Transverse colon (tissue), 4 donors: ENCODE measurements at regions not wholly inside any gene's neighbourhood (a gene's known extent, or its start where the extent isn't known, plus 50 kb on each side); places are given as distances from the start of the nearest gene placed in this dataset.
A peak's percentile ranks its signal among the peaks of the same experiment; 100 is the strongest.

Experiments
- DNase-seq: peaks from one replicate; pipeline ENCODE4 v3.0.0-alpha.2; 2019
- H3K27ac ChIP-seq, 4 donors: fragments of 200-600 bp; sonication (generic); 2 replicates each; pipeline ENCODE4 v1.5.1; 2016 to 2018; ENCODE audit warnings: inconsistent platforms in 4 of 4
- H3K27me3 ChIP-seq: fragments of 200-600 bp; sonication (generic); 2 replicates; pipeline ENCODE4 v1.5.1; 2017; ENCODE audit warnings: inconsistent platforms
- H3K36me3 ChIP-seq, 4 donors: fragments of 200-600 bp; sonication (generic); 2 replicates each; pipeline ENCODE4 v1.5.1; 2017 to 2019; ENCODE audit warnings: inconsistent platforms in 4 of 4
- H3K4me1 ChIP-seq, 4 donors: fragments of 200-600 bp; sonication (generic); 2 replicates each; pipeline ENCODE4 v1.5.1; 2017 to 2020; ENCODE audit warnings: inconsistent platforms in 4 of 4
- H3K4me3 ChIP-seq, 4 donors: fragments of 200-600 bp; sonication (generic); 1 replicate in 1 of 4; 2 replicates in 3 of 4; pipeline versions ENCODE4 v1.5.1 to v1.6.1; 2017 to 2019; ENCODE audit warnings: inconsistent platforms in 4 of 4
- H3K9me3 ChIP-seq, 2 donors: fragments of 200-600 bp; sonication (generic); 2 replicates each; pipeline ENCODE4 v1.5.1; 2017 to 2019; ENCODE audit warnings: inconsistent platforms in 2 of 2
- CTCF ChIP-seq, 5 experiments: fragments of 200-600 bp in 3 of 5; fragments of 450-650 bp in 2 of 5; sonication (generic) in 3 of 5; IDR thresholded peaks; 1 replicate in 2 of 5; 2 replicates in 3 of 5; pipeline ENCODE4 v1.5.1; 2016 to 2017; ENCODE audit warnings: antibody characterized with exemption in 5 of 5, inconsistent platforms in 3 of 5, mild to moderate bottlenecking in 2 of 5, moderate library complexity in 1 of 5
- EP300 ChIP-seq: sonication (generic); formaldehyde crosslinking; IDR thresholded peaks from one replicate; pipeline ENCODE4 v1.6.1; 2017; ENCODE audit warnings: antibody characterized with exemption, low read depth
- POLR2A ChIP-seq: fragments of 450-650 bp; IDR thresholded peaks from one replicate; pipeline ENCODE4 v1.6.1; 2016; ENCODE audit warnings: antibody characterized with exemption, mild to moderate bottlenecking, moderate library complexity
- POLR2AphosphoS5 ChIP-seq, 3 donors: sonication (generic); formaldehyde crosslinking; IDR thresholded peaks; one replicate each; pipeline ENCODE4 v1.6.1; 2016; ENCODE audit warnings: antibody characterized with exemption in 3 of 3
- WGBS, 2 donors: methylation state at CpG; one replicate each; pipeline ENCODE4 v1.1.5; 2018; ENCODE audit warnings: low coverage in 1 of 2; 5-methylcytosine and 5-hydroxymethylcytosine counted together
- in situ Hi-C, 4 donors: fragments of 200-750 bp; cut with MboI; loops; one replicate each; pipeline versions ENCODE4 v1.15.0 to v1.15.1; 2017; ENCODE audit warnings: low sequenced_read_pairs in 3 of 4, low pct_ligation_motif_present in 1 of 4, low pct_unique_long_range_greater_than_20kb in 1 of 4
- intact Hi-C: fragments of 100-400 bp; cut with DNase I; formaldehyde crosslinking; loops from one replicate; pipeline ENCODE4 v1.15.1; 2023; ENCODE audit warnings: low total_unique reads

- H3K4me1 ChIP-seq, result peaks cover 0 to 10% (median under 1%) of the 10 kb centered on the region in 4 donors
- H3K9me3 ChIP-seq, result no peaks in the 10 kb centered on the region
- DNase-seq, result no peak
- H3K36me3 ChIP-seq, result no peaks in the 10 kb centered on the region
- H3K27me3 ChIP-seq, result no peaks in the 10 kb centered on the region
- H3K4me3 ChIP-seq, result no peak overlapping the region
- 87% methylated on average over 4 of the region's 4 CpGs; no CpG with 5 or more reads in 1 of the 2 donors for WGBS, 2 donors
- H3K27ac ChIP-seq, result no peak overlapping the region
- intact Hi-C loops, result no loop called here
- in situ Hi-C loops, result no loop called here
- TF ChIP-seq POLR2AphosphoS5 (IDR thresholded peaks at IDR 0.05), result no peak
- no peak for TF ChIP-seq CTCF (IDR thresholded peaks at IDR 0.05)
- no peak for TF ChIP-seq EP300
- TF ChIP-seq POLR2A, result no peak
Observed at GRCh38 chr20:22504829-22505377, 79.5 kb downstream of the FOXA2 start.

GRCh38 chr20:22503577-22503976 is 80.8 kb downstream of the FOXA2 start:
- H3K36me3 ChIP-seq, result no peaks in the 10 kb centered on the region
- H3K4me3 ChIP-seq, result no peak overlapping the region
- in situ Hi-C loops (no loop called here), intact Hi-C loops (no loop called here)
- DNase-seq, result no peak
- peak overlapping the region in 3 of 4 donors; percentile 41 to 75 (median 64) for H3K27ac ChIP-seq
- WGBS, 2 donors, result 93% methylated on average over 4 of the region's 4 CpGs; no CpG with 5 or more reads in 1 of the 2 donors
- no peaks in the 10 kb centered on the region for H3K27me3 ChIP-seq
- TF ChIP-seq CTCF (IDR thresholded peaks at IDR 0.05) (no peak), EP300 (no peak), POLR2AphosphoS5 (IDR thresholded peaks at IDR 0.05) (no peak), POLR2A (no peak)
- H3K4me1 ChIP-seq, result peaks cover 0 to 10% (median 3%) of the 10 kb centered on the region in 4 donors
- H3K9me3 ChIP-seq, result no peaks in the 10 kb centered on the region

GRCh38 chr20:22502731-22503191 is 81.6 kb downstream of the FOXA2 start:
- in situ Hi-C loops (no loop called here), intact Hi-C loops (no loop called here)
- 40 to 51% methylated on average over 4 to 10 of the region's 10 CpGs for WGBS, 2 donors
- H3K4me3 ChIP-seq, result no peak overlapping the region
- TF ChIP-seq POLR2AphosphoS5 (IDR thresholded peaks at IDR 0.05) (peak; percentile 17 to 31 (median 28)), CTCF (IDR thresholded peaks at IDR 0.05) (no peak)
- H3K27ac ChIP-seq, result peak overlapping the region in 3 of 4 donors; percentile 4 to 75 (median 64)
- DNase-seq, result peak; percentile 63
- H3K9me3 ChIP-seq, result no peaks in the 10 kb centered on the region
- no peaks in the 10 kb centered on the region for H3K27me3 ChIP-seq
- H3K4me1 ChIP-seq, result peaks cover 0 to 10% (median 3%) of the 10 kb centered on the region in 4 donors
- no peaks in the 10 kb centered on the region for H3K36me3 ChIP-seq

- DNase-seq, result no peak
- Histone ChIP-seq H3K27ac (peak overlapping the region in 3 of 4 donors; percentile 4 to 75 (median 17)), H3K9me3 (no peaks in the 10 kb centered on the region), H3K4me3 (no peak overlapping the region), H3K36me3 (no peaks in the 10 kb centered on the region), H3K4me1 (peaks cover 0 to 10% (median 3%) of the 10 kb centered on the region in 4 donors), H3K27me3 (no peaks in the 10 kb centered on the region)
- TF ChIP-seq CTCF (IDR thresholded peaks at IDR 0.05) (no peak), POLR2AphosphoS5 (IDR thresholded peaks at IDR 0.05) (no peak), POLR2A (no peak), EP300 (no peak)
- WGBS, 2 donors, result 80 to 86% methylated on average over 1 to 11 of the region's 11 CpGs
- in situ Hi-C loops (no loop called here), intact Hi-C loops (no loop called here)
Observed at GRCh38 chr20:22501566-22502344, 82.6 kb downstream of the FOXA2 start.
